Stimulated activated CD4-positive, alpha-beta T cell treated with anti-CD3 and anti-CD28 coated beads, TNF-alpha, amount 100 ng/mL, for 24 hours (primary cell): ENCODE measurements at regions not wholly inside any gene's neighbourhood (a gene's known extent, or its start where the extent isn't known, plus 50 kb on each side); places are given as distances from the start of the nearest gene placed in this dataset.

ENCODE experiments used
- DNase-seq, 3 experiments: peaks; one replicate each; pipeline ENCODE4 v3.0.0-alpha.2; 2020; ENCODE audit warnings: low read depth in 3 of 3

DNA sequence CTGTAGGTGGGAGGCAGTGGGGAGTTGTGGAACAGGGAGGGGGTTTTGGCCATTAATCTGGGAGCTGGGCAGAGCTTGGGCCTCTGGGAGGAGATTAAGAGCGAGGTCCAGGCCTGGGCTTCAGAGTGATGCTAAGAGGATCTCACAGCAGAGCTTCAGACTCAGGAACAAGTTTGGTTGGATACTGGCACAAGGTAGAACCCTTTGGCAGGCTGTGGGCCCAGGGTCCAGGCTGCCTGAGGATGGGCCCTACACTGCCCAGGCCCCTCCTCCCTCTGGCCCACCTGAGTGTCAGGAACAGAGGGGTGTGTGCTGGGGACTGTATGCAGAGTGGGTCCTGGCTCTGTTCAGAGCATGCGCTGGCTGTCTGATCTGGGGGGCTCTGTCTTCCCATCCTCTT, 334.9 kb downstream of the CYP26B1 start:
- no peak for DNase-seq

DNA sequence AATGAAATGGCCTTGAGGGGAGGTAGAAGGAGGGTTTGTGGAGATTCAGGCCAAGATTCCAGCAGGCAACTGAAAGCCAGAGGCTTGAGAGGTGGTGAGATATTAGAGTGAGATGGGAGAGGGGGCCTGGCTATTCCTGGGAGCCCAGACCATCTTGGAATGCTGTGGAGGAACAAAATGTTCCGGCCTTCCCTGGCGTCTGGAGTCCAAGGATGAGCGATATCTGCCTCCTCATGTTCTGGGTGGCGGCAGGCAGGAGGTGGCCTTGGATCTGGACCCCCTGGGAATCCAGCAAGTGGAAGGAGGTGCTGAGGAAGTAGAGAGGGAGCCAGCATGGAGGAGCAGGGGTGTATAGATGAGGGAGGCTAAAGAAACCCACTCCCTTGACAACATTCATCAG, 335.9 kb downstream of the CYP26B1 start:
- DNase-seq = no peak

DNA sequence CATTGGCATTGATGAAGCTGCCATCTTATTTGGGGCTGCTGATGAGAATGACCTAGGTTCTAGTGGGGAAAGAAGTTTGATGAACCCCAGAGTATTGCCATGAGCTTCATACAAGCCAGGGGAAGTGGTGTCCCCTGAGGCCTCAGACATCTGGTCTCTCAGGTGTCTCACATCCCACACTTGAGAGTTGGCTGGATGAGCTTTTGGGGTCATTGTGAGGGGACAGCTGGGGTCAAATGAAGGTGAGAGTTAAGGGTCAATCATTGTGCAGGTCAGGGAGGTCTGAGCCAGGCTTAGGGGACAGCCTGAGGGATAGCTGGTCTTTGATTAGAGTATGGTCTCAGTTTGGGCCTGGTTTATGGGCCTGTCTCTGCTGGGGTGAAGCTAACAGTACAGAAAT, 336.5 kb downstream of the CYP26B1 start:
- no peak for DNase-seq

DNA sequence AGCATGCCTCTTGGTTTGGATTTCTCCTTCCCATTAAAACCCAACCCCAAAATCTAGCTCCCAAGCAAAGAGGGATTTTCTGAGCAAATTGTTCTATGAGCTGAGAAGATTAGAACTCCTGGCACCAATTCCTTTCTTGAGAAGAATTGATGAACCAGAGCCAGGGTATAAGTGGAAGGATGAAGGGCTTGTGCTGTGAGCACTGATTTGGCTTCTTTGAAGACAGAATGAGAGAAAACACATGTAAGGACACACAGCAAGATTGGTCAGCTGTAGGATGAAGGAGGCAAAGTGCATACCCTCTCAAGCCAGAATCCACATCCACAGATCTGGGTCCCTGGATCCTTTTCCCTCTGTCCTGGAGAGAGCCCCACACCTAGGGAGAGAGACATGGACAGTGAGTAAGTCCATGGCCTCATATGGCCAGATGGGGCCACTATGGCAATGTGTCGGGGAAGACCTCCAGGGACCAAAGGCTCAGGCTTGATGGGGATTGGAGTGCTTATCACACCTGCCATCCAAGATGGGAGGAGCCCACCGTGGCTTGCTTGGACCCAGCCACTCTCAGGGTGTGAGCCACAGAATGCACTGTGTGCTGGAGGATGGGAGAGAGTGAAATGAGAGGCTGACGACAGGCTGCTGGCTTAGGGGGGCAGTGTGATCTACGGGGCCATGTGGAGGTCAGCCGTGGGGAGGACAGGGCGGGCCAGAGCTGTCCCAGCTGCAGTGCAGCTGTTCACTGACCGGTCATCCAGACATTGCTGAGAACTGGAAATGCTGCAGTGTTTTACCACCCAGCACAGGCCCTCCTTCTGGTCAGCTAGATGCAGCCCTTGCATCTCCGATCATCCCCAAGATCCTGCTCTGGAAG, 339.8 kb downstream of the CYP26B1 start:
- no peak for DNase-seq

DNA sequence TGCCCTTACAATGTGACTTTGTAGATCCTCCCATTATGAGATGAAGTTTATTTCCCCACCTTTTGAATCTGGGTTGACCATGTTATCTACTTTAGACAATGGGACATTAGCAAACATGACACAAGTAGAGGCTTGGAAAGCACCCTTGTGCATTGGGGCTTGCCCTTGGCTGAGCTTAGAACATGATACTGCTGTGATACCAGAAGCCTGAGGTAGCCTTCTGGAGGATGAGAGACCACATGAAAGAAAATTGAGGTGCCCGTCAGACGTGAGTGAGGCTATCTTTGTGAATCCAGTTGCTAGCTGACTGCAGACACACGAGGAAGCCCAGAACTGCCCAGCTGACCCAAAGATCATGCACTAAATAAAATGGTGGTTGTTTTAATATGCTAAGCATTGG, 341.2 kb downstream of the CYP26B1 start:
- DNase-seq = no peak

DNA sequence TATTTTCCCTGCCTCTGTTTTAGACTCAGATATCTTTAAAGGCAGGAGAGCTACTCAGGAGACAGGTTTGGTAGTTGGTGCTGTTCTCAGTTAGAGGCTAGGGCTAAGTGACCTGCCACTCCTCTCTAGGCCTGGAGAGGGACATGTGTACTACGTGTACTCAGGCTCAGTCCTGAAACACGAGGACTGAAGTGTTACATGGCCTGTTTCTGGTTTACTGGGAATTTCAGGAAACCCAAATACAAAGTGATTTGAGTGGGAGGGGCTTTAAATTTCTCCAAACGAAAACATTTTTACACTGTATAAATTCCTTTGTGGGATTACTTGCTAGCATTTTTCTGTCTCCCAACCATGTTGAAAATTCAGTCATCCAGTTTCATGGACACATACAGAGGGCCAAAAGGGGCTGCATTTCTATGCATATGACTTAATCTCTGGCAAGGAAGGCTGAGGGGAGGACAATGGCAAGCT, 343.3 kb downstream of the CYP26B1 start:
- DNase-seq = no peak

DNA sequence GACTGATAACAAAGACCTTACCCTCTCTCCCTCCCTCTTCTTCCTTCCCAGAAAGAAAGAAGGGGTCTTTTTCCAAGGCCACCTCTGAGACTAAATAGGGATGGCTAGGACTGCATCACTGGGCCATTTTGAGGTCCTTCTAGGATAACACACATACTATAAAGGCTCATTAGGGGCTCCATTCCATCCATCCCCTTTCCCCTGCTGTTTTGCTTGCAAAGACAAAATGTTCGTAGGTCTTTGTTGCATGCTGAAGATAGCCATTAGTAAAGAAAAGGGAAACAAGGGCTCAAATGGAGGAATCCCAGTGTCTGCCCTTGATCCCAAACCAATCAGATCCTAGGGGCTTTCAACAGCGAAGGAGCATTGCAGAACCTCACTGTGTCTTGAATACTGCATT, 344.3 kb downstream of the CYP26B1 start:
- no peak for DNase-seq

DNA sequence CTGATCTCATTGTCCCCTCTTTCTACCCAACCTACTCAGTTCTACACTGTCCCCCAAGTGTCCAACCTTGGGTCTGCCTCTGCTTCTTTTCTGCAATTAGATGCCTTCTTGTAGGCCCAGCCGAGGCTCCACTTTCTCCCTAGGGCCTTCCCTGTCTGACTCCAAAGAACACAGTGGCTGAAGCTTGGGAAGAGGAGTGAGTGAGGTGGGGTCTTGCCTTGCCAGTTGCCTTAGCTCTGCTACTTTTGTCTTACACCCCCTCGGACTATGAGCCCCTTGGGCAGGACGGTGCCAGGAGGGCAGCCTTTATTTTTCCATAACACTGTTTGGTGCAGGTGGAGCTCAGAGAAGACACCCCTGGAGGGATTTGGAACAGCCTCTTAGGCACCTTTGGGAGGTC, 345.1 kb downstream of the CYP26B1 start:
- DNase-seq = no peak

DNA sequence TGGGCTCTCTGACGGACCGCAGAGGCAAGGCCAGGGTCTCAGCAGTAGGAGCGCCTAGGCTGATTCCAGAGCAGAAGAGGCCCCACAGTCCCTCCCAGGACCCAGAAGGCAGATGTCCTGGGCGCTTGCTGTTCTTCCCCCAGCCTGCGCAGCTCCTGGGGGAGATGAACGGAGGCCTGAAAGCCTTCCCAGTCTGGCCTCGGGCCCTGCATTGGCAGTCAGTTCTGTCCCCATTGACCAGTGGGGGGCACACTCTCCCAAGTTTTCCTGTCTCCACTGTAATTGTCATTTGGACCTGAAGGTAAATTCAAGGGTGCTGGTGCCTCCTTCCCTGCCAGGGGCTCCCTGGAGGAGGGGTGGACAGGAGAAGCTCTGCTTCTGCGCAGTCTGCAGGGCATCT, 345.7 kb downstream of the CYP26B1 start:
- no peak for DNase-seq

DNA sequence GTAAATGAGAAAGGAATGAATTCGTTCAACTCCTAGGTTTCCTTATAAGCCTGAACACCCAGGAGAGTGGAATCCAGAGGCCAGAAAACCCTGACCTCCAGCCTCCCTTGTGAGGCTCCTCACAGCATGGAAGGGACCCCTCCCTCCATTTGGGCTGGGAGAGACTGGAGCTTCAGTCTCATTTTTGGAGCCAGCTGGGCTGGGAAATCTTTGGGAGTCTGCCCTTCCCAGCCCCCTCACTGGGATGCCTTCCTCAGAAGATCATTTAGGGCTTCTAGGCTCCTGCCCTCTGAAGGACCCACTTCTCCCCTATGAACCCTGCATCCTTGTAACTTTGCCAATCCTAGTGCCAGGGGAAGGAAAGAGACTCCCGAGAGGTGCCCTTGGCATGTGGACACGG, 346.1 kb downstream of the CYP26B1 start:
- no peak for DNase-seq

DNA sequence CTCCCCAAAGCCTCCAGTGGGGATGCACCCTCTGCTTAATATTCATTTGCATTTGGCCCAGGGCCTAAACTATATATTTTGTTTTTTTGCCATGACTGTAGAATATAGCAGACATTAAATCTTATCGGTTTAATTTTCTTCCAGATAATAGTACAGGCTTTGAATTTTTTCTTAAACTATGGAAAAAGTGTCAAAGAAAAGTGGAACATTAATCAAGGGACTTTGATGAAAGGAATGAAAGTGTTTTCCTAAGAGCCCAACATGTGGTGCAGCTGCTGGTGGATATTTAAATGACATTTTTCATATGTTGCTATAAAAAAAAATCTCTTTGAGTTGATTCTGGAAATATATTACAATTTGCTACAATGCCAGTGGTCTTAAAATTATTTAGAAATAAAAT, 346.8 kb downstream of the CYP26B1 start:
- DNase-seq = no peak

DNA sequence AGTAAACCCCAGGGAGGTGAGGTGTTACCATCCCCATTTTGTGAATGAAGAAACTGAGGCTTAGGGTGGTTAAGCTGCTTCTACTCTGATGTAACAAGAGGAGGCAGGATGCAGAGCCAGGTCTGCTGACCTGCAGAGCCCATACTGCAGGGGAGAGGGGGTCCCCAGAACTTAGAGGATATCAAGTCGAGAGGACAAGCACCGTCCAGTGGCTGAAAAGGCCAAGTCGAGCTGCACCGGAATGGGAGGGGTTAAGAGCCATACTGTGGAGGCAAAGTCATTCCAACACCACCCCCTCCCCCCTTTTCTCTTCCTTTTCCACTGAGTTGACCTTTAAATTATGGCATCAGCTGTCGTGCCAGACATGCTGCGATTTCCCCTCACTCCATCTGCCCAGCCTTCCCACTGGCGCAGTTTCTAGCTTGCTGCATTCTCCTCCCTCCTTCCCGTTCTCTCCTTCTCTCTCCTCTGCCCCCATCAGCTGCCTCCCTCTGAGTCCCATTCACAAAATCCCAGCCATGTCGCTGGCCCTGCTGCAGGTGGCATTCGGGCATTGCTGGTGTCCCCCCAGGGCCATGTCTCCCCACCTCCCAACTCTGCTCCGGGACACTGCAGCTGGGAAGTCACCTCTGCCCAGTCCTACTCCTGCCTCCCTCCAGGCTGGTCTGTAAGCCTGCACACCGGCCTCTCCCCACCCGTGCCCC, 346.9 kb downstream of the DYSF start:
- no peak for DNase-seq

DNA sequence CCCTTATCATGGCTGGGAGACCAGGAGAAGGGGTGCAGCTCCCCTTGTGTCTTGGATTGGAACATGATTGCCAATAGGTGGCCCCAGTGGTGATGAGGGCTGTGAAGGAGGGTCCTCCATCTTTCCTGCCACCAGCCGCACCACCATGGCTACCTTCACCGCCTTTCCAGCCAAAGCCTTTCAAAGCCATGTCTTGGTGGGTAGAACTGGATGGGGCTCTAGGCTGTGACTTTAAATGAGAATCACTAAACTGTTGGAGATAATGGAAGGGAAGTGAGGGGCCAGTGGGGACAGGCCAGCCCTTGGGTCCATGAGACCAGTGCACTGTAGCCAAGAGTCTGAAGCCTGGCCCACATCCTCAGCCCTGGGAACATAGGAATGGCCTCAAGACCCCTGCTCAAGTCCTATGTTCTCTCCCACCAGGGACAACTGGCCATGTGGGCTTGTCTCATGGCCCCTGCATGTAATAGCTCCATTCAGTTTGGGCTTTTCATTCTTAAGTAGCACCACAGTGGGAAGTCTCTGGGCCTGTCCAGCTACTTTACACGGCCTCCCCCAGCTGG, 345.7 kb downstream of the DYSF start:
- DNase-seq = no peak

DNA sequence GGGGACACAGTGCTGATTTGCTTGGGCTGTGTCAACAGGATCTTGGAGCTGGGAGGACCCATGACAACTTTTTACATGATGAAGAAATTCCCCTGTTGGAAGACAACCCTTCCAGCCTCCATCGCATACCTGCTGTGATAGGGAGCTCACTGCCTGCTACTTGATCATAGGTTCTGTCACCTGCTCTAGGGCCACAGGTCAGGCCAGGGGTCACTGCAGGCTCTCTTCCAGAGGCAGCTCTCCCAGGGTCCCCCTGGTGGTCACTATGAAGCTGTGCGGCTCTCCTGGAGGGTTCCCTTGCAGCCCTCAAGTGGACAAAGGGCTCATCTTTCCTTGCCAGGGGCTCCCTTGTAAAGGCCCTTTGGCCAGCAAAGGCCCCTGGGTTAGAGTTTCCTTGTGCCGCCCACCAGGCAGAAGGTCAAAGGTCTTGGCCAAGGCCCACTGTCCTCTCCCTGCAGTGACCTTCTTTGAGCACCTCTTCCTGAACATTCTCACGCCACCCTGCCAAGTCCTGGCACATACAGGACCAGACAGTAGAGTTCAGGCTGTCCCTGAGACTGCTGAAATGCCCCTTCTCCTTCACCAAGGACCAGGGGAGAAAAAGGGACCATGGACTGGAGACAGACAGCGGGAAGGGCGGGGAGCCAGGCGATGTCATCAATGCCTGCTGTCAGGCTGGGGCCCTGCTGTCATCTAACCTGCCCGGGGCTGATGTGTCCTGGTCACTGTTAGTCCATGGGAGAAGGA, 345.1 kb downstream of the DYSF start:
- DNase-seq = no peak

DNA sequence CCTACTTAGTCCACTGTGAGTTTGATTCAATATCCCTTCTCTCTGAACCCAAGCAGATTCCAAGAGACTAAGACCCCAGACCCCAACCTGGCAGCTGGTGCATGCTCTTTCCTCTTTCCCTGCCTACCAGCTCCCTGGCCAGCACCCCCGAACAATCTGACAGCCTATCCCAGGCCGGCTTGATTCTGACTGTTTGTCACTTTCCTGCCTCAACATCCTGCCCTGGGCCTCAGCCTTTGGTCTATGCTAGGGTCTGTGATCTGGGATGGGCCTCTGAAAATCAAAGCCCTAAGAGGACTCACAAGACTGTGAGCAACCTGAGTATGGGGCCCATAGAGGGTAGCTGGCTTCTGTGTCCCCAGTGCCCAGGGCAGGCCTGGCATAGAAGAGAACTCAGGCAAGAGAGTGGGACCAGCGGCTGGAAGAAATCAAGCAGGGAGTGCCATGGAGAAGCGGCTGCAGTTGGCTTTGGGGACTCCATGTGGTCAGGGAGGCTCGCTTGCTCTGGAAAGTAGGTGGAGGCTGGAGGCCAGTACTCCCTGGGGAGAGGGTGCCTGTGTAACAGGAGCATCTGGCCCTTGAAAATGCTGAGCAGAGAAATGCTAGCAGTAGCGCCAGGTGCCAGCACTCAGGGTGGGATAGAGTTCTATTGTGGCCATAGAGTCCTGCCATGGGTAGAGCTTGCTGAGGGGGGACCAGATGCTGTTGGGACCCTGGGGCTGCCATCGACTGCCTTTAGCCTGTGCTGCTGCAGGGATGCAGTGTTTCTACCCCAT, 343.9 kb downstream of the DYSF start:
- no peak for DNase-seq

DNA sequence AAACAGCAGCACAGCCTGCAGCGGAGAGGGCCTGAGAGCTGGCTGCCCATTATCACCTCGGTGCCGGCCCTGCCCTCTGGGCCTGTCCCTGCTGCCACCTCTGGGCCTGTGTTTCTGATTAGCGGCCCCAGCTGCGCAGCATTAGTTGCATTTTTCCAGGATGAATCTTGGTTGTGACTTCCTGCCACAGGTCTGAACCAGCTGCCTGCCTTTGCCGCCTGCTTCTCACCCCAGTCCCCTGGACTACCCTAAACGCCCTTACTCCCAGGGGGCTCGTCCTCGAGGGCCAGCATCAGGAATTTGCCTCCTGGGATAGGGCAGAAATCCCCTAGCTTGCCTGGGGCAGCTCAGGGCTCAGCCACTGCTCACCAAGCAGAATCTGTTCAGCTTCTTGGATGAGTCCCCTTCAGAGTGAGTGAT, 342.8 kb downstream of the DYSF start:
- no peak for DNase-seq

DNA sequence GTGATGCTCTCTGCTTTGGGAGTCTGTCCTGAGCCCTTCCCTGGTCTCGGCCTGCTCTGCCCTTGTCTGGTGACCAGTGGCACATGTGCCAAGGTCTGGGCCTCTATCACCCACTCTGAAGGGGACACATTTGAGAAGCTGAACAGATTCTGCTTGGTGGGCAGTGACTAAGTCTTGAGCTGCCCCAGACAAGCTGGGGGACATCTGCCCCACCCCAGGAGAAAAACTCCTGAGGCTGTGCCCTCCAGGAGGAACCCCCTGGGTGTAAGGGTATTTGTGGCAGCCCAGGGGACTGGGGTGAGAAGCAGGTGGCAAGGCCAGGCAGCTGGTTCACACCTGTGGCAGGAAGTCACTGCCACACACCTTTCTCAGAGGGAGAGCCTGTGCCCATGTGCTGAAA, 342.1 kb downstream of the DYSF start:
- DNase-seq = no peak

DNA sequence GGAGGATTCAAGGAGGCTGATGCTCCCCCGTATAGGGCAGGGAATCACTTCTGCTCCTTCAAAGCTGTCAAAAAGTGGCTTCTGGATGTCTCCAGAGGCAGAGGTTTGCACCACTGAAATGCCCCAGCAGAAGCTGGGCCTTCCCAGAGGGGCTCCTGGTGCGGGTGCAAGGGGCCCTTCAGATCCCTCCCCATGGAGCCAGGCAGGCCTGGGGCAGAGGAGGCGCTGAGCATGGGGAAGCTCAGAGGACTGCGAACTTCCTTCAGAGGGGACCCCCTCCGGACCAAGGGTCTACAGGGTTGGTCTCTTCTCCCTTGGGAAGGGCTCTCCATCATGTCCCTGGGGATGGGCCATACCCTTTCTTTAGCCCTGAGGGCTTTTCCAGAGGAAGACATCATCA, 341.2 kb downstream of the DYSF start:
- DNase-seq = no peak

DNA sequence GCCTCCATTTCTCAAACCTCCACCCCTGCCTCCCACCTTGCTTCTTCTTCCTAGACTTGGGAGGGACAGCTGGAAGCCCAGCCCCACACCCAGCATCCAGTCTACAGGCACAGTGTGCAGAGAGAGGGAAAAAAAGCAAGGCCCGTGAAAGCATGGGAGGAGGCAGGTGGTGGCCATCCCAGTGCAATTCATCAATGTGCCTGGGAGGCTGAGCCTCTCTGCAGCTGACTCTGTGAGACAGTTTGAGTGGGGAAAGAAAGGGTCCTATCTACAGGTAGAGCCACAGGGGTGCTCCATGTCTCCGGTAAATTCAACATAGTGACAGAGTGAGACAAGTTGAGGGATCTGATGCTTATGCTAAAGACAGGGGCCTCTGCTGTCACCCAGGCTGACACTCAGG, 340.6 kb downstream of the DYSF start:
- no peak for DNase-seq

DNA sequence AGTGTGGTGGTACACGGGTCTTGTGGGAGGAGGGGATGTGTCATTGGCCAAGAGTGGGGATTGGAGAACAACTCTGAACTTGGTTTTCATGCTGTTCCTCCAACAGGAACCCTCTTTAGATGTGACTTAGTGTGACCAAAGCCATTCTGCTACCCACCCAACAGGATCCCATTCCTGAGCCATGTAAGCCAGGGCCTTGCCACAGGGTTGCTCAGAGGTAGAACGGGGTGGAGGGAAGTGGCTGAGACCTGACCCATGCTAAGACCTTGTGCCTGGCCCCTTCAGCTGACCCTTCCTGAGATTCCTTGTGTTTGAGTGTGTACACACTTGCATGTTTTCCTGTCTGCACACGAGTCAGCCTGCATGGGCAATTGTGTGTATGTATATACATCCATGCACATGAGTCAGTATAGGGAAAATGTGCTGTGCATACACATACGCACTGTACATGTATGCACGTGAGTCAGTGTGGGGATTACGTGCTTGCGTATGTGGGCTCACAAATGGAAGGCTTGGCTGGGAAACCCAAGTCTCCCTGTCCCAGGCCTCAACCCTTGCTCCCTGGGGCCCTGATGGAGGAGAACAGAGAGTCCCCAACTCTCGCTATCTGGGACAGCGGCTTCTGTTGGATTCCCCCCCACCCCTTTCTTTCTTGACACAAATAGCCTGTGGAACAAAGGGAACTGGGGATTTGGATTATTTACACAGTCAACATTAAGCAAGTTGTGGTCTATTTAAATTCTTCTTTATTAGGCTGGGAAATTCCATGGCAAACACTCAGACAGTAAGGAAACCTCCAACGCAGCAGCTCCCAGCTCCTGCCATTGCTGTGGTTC, 339.8 kb downstream of the DYSF start:
- DNase-seq = no peak
